VCaP (cell line): ENCODE measurements at regions not wholly inside any gene's neighbourhood (a gene's known extent, or its start where the extent isn't known, plus 50 kb on each side); places are given as distances from the start of the nearest gene placed in this dataset.

ENCODE experiments used
- H3K27ac ChIP-seq: fragments of 450-650 bp; 2 replicates; pipeline ENCODE4 v1.5.1; 2017
- TF ChIP-seq, protein P1 (sequence below): fragments of 450-650 bp; conservative IDR thresholded peaks from 2 replicates; pipeline ENCODE4 v1.5.1; 2017; ENCODE audit warnings: mild to moderate bottlenecking, moderate library complexity

DNA sequence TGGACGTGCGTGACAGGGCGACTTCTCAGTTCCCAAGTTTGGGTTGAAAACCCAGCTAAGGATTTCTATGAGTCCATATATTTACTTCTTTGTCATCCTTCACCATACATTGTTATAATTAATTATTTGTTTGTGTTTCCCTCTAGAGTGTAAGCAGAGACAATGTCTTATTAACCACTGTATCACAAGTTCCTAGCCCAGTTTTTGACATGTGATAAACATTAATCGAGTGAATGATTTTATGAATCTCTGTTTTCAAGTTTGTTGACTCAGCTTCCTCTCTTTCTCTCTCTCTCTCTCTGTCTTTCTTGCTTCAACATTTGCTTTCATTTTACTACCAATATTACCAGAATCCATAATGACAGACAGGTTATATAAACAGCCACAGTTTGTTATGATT, 1259.6 kb upstream of the TENM4 start:
- peak overlapping the region; percentile 93 for H3K27ac ChIP-seq
- TF ChIP-seq, protein P1, sequence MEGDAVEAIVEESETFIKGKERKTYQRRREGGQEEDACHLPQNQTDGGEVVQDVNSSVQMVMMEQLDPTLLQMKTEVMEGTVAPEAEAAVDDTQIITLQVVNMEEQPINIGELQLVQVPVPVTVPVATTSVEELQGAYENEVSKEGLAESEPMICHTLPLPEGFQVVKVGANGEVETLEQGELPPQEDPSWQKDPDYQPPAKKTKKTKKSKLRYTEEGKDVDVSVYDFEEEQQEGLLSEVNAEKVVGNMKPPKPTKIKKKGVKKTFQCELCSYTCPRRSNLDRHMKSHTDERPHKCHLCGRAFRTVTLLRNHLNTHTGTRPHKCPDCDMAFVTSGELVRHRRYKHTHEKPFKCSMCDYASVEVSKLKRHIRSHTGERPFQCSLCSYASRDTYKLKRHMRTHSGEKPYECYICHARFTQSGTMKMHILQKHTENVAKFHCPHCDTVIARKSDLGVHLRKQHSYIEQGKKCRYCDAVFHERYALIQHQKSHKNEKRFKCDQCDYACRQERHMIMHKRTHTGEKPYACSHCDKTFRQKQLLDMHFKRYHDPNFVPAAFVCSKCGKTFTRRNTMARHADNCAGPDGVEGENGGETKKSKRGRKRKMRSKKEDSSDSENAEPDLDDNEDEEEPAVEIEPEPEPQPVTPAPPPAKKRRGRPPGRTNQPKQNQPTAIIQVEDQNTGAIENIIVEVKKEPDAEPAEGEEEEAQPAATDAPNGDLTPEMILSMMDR: no peak

DNA sequence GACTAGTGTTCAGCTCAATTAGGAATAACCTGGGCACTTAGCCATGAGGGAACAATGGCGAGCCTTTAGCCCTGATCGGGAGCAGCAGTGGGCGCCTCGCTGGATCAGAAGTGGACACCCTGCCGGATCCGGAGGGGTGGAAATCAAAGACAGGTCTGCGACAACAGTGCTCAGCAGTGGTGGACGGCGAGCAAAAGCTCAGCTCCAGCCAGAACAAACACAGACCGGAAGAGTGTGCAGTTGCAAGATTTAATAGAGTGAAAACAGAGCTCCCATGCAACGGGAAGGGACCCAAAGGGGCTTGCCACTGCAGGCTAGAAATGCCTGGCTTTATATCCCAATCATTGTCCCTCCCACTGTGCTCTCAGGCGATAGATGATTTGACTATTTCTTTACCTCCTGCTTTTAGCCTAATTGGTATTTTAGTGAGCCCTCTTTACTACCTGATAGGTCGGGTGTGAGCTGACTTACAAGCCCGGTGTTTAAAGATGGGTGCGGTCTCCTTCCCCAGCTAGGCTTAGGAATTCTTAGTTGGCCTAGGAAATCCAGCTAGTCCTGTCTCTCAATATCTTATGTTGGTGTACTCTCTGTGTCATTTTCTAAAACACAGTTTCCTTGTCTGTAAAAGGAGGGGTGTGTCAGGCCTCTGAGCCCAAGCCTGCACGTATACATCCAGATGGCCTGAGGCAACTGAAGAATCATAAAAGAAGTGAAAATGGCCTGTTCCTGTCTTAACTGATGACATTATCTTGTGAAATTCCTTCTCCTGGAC, 1258.8 kb upstream of the TENM4 start:
- H3K27ac ChIP-seq: peak overlapping the region; percentile 93

DNA sequence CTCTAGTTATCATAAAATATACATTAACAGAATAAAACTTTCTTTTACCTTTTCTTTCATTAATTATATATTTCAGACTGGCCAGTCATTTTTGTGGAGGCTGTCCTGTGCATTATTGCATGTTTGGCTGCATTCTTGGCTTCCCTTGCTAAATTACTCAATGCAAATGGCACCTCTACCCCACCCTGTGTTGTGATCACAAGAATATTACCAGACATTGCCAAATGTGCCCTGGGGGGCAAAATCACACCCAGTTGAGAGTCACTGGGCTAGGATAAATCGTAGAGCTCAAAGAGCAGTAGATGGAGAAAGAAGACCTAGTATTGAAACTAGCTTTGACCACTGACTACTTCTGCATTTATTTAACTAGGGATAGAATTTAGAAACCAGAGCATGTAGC, 1257.8 kb upstream of the TENM4 start:
- TF ChIP-seq, protein P1: no peak
- H3K27ac ChIP-seq: peak overlapping the region; percentile 93

DNA sequence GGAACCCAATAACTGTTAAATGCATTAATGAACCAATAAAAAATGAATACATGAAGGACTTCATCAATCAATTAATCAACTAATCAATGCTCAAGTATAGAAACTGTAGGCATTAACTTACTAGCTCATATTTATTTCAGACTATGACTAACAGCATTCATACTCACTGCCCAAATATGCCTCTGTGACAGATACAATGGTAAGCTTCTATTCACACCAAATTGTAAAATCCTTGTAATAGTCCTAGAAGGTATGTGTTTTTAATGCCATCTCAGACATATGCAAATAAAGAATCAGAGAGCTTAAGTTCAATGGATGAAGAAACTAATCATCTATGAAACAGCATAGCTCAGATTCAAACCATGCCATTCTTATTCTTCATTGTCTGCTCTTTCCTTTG, 1253.6 kb upstream of the TENM4 start:
- H3K27ac ChIP-seq: no peak overlapping the region
- TF ChIP-seq, protein P1: no peak

DNA sequence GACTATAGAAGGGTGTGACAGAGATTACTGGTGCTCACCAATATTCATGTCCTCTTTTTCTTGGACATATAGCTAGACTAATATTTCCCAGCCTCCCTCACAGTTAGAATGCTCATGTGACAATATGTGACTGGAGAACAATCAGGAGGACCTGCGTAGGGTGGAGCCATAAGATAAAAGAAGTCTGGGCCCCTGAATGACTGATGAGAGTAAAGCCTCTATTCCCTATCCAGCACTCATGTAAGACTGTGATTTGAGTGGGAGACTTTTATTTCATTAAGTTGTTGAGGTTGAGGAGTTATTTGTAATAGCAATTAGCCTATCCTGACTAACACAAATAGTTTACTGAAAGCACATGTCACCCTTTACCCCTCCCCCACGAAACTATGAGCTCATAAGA, 1247.1 kb upstream of the TENM4 start:
- no peak overlapping the region for H3K27ac ChIP-seq
- TF ChIP-seq, protein P1: no peak

DNA sequence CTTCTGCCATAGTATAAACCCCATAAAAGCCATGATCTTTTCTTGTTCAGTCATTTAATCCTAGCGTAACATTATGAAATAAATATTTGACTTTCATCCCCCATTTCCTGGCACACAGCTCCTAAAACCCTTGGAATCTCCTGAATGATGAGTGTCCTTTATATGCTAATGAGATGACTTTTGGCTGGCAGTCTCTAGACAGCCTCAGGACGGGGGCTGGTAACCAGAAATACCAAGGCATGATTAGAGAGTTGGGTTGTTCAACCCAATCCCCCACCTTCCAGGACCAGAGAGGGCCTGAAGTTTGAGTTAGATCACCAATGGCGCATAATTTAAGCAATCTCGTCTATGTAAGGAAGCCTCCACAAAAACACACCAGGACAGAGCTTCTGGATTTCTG, 1246.1 kb upstream of the TENM4 start:
- H3K27ac ChIP-seq: no peak overlapping the region
- TF ChIP-seq, protein P1: no peak

DNA sequence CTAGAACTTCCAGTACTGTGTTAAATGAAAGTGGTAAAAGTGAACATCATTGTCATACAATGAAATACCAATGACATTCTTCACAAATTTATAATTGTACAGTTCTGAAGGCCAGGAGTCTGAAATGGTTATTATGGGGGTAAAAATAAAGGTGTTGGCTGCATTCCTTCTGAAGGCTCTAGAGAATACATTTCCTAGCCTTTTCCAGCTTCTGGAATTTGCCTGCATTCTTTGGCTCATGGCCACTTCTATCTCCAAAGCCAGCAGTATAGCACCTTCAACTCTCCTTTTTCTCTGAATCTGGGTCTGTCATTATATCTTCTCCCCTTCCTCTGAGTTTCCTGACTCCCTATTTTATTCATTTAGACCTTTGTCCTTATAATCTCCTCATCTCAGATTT, 1232.7 kb upstream of the TENM4 start:
- H3K27ac ChIP-seq: no peak overlapping the region
- TF ChIP-seq, protein P1: no peak

DNA sequence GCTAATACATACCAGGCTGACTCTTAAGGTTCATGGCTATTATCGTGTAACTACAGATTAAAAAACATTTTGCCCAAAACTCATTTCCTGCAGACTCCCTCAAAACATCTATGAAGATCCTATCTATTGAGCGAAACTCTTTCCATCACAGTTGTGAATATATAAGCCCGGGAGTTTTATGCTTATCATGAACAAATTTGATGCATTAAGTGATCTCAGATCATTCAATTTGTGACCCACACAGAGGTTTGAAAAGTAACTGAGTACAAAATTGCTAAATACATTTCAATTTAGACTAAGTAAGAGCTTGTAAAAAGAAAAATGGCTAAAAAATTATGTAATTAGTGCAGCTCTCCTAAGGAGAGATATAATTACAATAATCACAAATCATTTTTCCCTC, 1228.8 kb upstream of the TENM4 start:
- TF ChIP-seq, protein P1: no peak
- H3K27ac ChIP-seq: no peak overlapping the region
